H9 (cell line): ENCODE measurements at regions not wholly inside any gene's neighbourhood (a gene's known extent, or its start where the extent isn't known, plus 50 kb on each side); places are given as distances from the start of the nearest gene placed in this dataset.

Experiments used
- DNase-seq: peaks from one replicate; pipeline ENCODE4 v3.0.0-alpha.2; 2017
- H2AFZ ChIP-seq: one replicate; pipeline ENCODE4 v1.6.1; 2013; ENCODE audit warnings: mild to moderate bottlenecking, low read length, control low read depth, moderate library complexity
- H2AK5ac ChIP-seq: 2 replicates; pipeline ENCODE4 v1.6.1; 2013; ENCODE audit warnings: low read length, control low read depth, mixed read lengths; ENCODE audit not compliant: insufficient read length
- H2BK120ac ChIP-seq: one replicate; pipeline ENCODE4 v1.6.1; 2013; ENCODE audit warnings: low read depth, mild to moderate bottlenecking, low read length, control low read depth, inconsistent platforms; ENCODE audit not compliant: poor library complexity, severe bottlenecking
- H2BK12ac ChIP-seq: 2 replicates; pipeline ENCODE4 v1.6.1; 2013; ENCODE audit warnings: low read length, control low read depth, mixed read lengths, low read depth; ENCODE audit not compliant: insufficient read length
- H2BK15ac ChIP-seq: 2 replicates; pipeline ENCODE4 v1.6.1; 2013; ENCODE audit warnings: low read depth, low read length, control low read depth
- H2BK20ac ChIP-seq: one replicate; pipeline ENCODE4 v1.6.1; 2013; ENCODE audit warnings: low read depth, mild to moderate bottlenecking, low read length, control low read depth, inconsistent platforms; ENCODE audit not compliant: poor library complexity, severe bottlenecking
- H2BK5ac ChIP-seq: 2 replicates; pipeline ENCODE4 v1.6.1; 2013; ENCODE audit warnings: low read length, control low read depth, mixed read lengths; ENCODE audit not compliant: insufficient read length
- H3K14ac ChIP-seq: 2 replicates; pipeline ENCODE4 v1.6.1; 2013; ENCODE audit warnings: low read length, control low read depth; ENCODE audit not compliant: insufficient read depth
- H3K18ac ChIP-seq: 2 replicates; pipeline ENCODE4 v1.6.1; 2013; ENCODE audit warnings: low read depth, mild to moderate bottlenecking, mixed read lengths, low read length, control low read depth; ENCODE audit not compliant: insufficient read length
- H3K23ac ChIP-seq: 2 replicates; pipeline ENCODE4 v1.6.1; 2013; ENCODE audit warnings: low read length, control low read depth, mixed read lengths, low read depth; ENCODE audit not compliant: insufficient read length
- H3K23me2 ChIP-seq: 2 replicates; pipeline ENCODE4 v1.6.1; 2013; ENCODE audit warnings: low read depth, mild to moderate bottlenecking, mixed read lengths, low read length, control low read depth; ENCODE audit not compliant: insufficient read length, poor library complexity, severe bottlenecking
- H3K27ac ChIP-seq: 2 replicates; pipeline ENCODE4 v1.5.1; 2013; ENCODE audit warnings: low read length, control low read depth, mixed read lengths, low read depth; ENCODE audit not compliant: insufficient read length
- H3K27me3 ChIP-seq: 2 replicates; pipeline ENCODE4 v1.6.1; 2013; ENCODE audit warnings: low read length, control low read depth, inconsistent platforms; ENCODE audit not compliant: insufficient read depth
- H3K4ac ChIP-seq: 2 replicates; pipeline ENCODE4 v1.6.1; 2013; ENCODE audit warnings: low read depth, mild to moderate bottlenecking, control low read depth, inconsistent platforms, low read length, moderate library complexity
- H3K4me1 ChIP-seq: 2 replicates; pipeline ENCODE4 v1.6.1; 2013; ENCODE audit warnings: low read length, control low read depth, inconsistent platforms; ENCODE audit not compliant: insufficient read depth
- H3K4me2 ChIP-seq: 2 replicates; pipeline ENCODE4 v1.6.1; 2013; ENCODE audit warnings: low read length, control low read depth, mixed read lengths; ENCODE audit not compliant: insufficient read length, insufficient read depth
- H3K56ac ChIP-seq: 2 replicates; pipeline ENCODE4 v1.6.1; 2013; ENCODE audit warnings: low read depth, mild to moderate bottlenecking, mixed read lengths, low read length, control low read depth; ENCODE audit not compliant: insufficient read length
- H3K79me1 ChIP-seq: 2 replicates; pipeline ENCODE4 v1.6.1; 2013; ENCODE audit warnings: low read depth, mild to moderate bottlenecking, moderate library complexity, low read length, control low read depth, inconsistent platforms; ENCODE audit not compliant: insufficient read depth, poor library complexity, severe bottlenecking
- H3K79me2 ChIP-seq: 2 replicates; pipeline ENCODE4 v1.6.1; 2013; ENCODE audit warnings: low read length, control low read depth, inconsistent platforms; ENCODE audit not compliant: insufficient read depth
- H3K9ac ChIP-seq: 2 replicates; pipeline ENCODE4 v1.6.1; 2013; ENCODE audit warnings: low read length, control low read depth, mixed read lengths; ENCODE audit not compliant: insufficient read length; ENCODE audit errors: extremely low read depth
- H3K9me3 ChIP-seq: one replicate; pipeline ENCODE4 v1.6.1; 2013; ENCODE audit warnings: low read depth, low read length, inconsistent platforms; ENCODE audit not compliant: control insufficient read depth
- H3T11ph ChIP-seq: one replicate; pipeline ENCODE4 v1.6.1; 2013; ENCODE audit warnings: mild to moderate bottlenecking, low read length, control low read depth, inconsistent platforms
- H4K20me1 ChIP-seq: one replicate; pipeline ENCODE4 v1.6.1; 2013; ENCODE audit not compliant: control insufficient read depth, insufficient read length, insufficient read depth
- H4K5ac ChIP-seq: 2 replicates; pipeline ENCODE4 v1.6.1; 2013; ENCODE audit warnings: low read depth, mild to moderate bottlenecking, mixed read lengths, low read length, control low read depth; ENCODE audit not compliant: insufficient read length
- H4K8ac ChIP-seq: replicated peaks from 2 replicates; pipeline ENCODE4 v1.6.1; 2013; ENCODE audit warnings: low read length, control low read depth, mixed read lengths, low read depth; ENCODE audit not compliant: insufficient read length
- H4K91ac ChIP-seq: 2 replicates; pipeline ENCODE4 v1.6.1; 2013; ENCODE audit warnings: low read depth, mild to moderate bottlenecking, moderate library complexity, mixed read lengths, low read length, control low read depth; ENCODE audit not compliant: insufficient read length
- H3K27ac Mint-ChIP-seq, 3 experiments: 2 replicates in 2 of 3; 3 replicates in 1 of 3; pipeline ENCODE4 v1.8.0; 2020 to 2021; ENCODE audit warnings: mixed read lengths in 3 of 3, mild to moderate bottlenecking in 1 of 3, moderate library complexity in 1 of 3
- H3K27me3 Mint-ChIP-seq: 2 replicates; pipeline ENCODE4 v1.8.0; 2021; ENCODE audit warnings: low read depth, mild to moderate bottlenecking, moderate library complexity, mixed read lengths
- H3K36me3 Mint-ChIP-seq, 3 experiments: 2 replicates in 2 of 3; 3 replicates in 1 of 3; pipeline ENCODE4 v1.8.0; 2020 to 2021; ENCODE audit warnings: low read depth in 3 of 3, mixed read lengths in 3 of 3; ENCODE audit not compliant: insufficient read depth in 1 of 3
- H3K4me1 Mint-ChIP-seq, 2 experiments: 2 replicates each; pipeline ENCODE4 v1.8.0; 2020; ENCODE audit warnings: mixed read lengths in 2 of 2
- H3K4me3 Mint-ChIP-seq, 2 experiments: 2 replicates in 1 of 2; 3 replicates in 1 of 2; pipeline ENCODE4 v1.8.0; 2020 to 2021; ENCODE audit warnings: mild to moderate bottlenecking in 2 of 2, mixed read lengths in 2 of 2, moderate library complexity in 1 of 2
- H3K9me3 Mint-ChIP-seq, 2 experiments: 2 replicates in 1 of 2; 3 replicates in 1 of 2; pipeline ENCODE4 v1.8.0; 2020; ENCODE audit warnings: mild to moderate bottlenecking in 2 of 2, mixed read lengths in 2 of 2, moderate library complexity in 1 of 2
- CTCF ChIP-seq: fragments of 200-600 bp; sonication (generic); conservative IDR thresholded peaks from 3 replicates; pipeline ENCODE4 v1.8.0; 2021; ENCODE audit warnings: antibody characterized with exemption, mild to moderate bottlenecking
- WGBS: extraction: QIAGEN DNeasy Blood & Tissue Kit; methylation state at CpG from one replicate; pipeline ENCODE4 v1.1.7; 2013; ENCODE audit warnings: missing lambda C conversion rate, low lambda C conversion rate, mixed read lengths; ENCODE audit not compliant: insufficient read length; ENCODE audit errors: extremely low coverage; 5-methylcytosine and 5-hydroxymethylcytosine counted together

GRCh38 chr17:77302682-77303081 is 161.9 kb downstream of the SEC14L1 start:
- Mint-ChIP-seq H3K4me1 (peaks cover 13 to 19% of the 10 kb centered on the region in 2 experiments), H3K9me3 (no peaks in the 10 kb centered on the region), H3K27me3 (no peaks in the 10 kb centered on the region), H3K4me3 (no peak overlapping the region), H3K27ac (0 out of 7 replicates have a peak overlapping the region, but pooled peaks of 1 of the 3 experiments have one; percentile 57), H3K36me3 (peaks cover 0 to 5% (median 2%) of the 10 kb centered on the region in 3 experiments; a peak in 2 of 7 replicates)
- no peak overlapping the region for H3K14ac ChIP-seq
- H3K18ac ChIP-seq, result no peak overlapping the region
- no peaks in the 10 kb centered on the region for H3K79me1 ChIP-seq
- H3K79me2 ChIP-seq, result no peaks in the 10 kb centered on the region; the same call in 1 of the 2 replicates
- H2AK5ac ChIP-seq, result no peak overlapping the region
- H2BK12ac ChIP-seq, result no peak overlapping the region
- no peaks in the 10 kb centered on the region for H3K4me1 ChIP-seq
- H3K27me3 ChIP-seq, result no peaks in the 10 kb centered on the region
- no peak overlapping the region for H2BK15ac ChIP-seq
- TF ChIP-seq CTCF, result no peak
- no peak overlapping the region for H3K27ac ChIP-seq
- no peak overlapping the region for H2AFZ ChIP-seq
- no peak for DNase-seq
- no peak overlapping the region for H4K91ac ChIP-seq
- no peak overlapping the region for H3T11ph ChIP-seq
- no peak overlapping the region for H3K56ac ChIP-seq
- no CpG with 5 or more reads among the region's 8 CpGs for WGBS
- H3K9ac ChIP-seq, result no peak overlapping the region
- H2BK5ac ChIP-seq, result no peak overlapping the region
- no peak overlapping the region for H4K5ac ChIP-seq
- H4K8ac ChIP-seq, result no peak overlapping the region
- no peak overlapping the region for H2BK20ac ChIP-seq
- H3K23me2 ChIP-seq, result no peaks in the 10 kb centered on the region
- H3K4ac ChIP-seq, result no peak overlapping the region
- H4K20me1 ChIP-seq, result no peaks in the 10 kb centered on the region
- H3K9me3 ChIP-seq, result no peaks in the 10 kb centered on the region
- no peak overlapping the region for H3K23ac ChIP-seq
- H2BK120ac ChIP-seq, result no peak overlapping the region
- H3K4me2 ChIP-seq, result no peak overlapping the region
